SK-N-SH (cell line): ENCODE measurements at regions not wholly inside any gene's neighbourhood (a gene's known extent, or its start where the extent isn't known, plus 50 kb on each side); places are given as distances from the start of the nearest gene placed in this dataset.
A peak's percentile ranks its signal among the peaks of the same experiment; 100 is the strongest.

Experiments used
- CTCF ChIA-PET: fragments of 300-600, 350-600 bp; formaldehyde crosslinking; extraction: SDS; loops from one replicate; lab custom pipeline; 2021; lab: Yijun Ruan, JAX
- POLR2A ChIA-PET: fragments of 350-600 bp; sonication (Branson Sonifier 250); formaldehyde crosslinking; extraction: SDS; loops from one replicate; lab custom pipeline; 2020; ENCODE audit warnings: antibody characterized with exemption, inconsistent platforms; lab: Yijun Ruan, JAX
- DNase-seq: peaks from one replicate; pipeline ENCODE4 v3.0.0; 2012
- H2AFZ ChIP-seq: fragments of 200-600 bp; sonication (generic); 2 replicates; pipeline ENCODE4 v1.8.1; 2016; ENCODE audit warnings: antibody characterized with exemption, mild to moderate bottlenecking, low read depth
- H3F3A ChIP-seq: fragments of 200-600 bp; sonication (generic); replicated peaks from 2 replicates; pipeline ENCODE3; 2016; ENCODE audit warnings: antibody characterized with exemption, mild to moderate bottlenecking; ENCODE audit not compliant: insufficient read depth
- H3K27ac ChIP-seq, 2 experiments: fragments of 200-500 bp in 1 of 2; fragments of 200-600 bp in 1 of 2; sonication (Bioruptor generic) in 1 of 2; sonication (generic), shearing (Covaris generic) in 1 of 2; 2 replicates each; pipeline versions ENCODE4 v1.5.1 to v1.6.1; 2014 to 2016; ENCODE audit warnings: low read depth in 2 of 2, inconsistent platforms in 1 of 2, low read length in 1 of 2, mild to moderate bottlenecking in 1 of 2, mixed read lengths in 1 of 2
- H3K27me3 ChIP-seq: fragments of 200-600 bp; sonication (generic), shearing (Covaris generic); 2 replicates; pipeline ENCODE4 v1.6.1; 2016; ENCODE audit warnings: mixed run types; ENCODE audit not compliant: insufficient read depth
- H3K36me3 ChIP-seq, 2 experiments: fragments of 200-500 bp in 1 of 2; fragments of 200-600 bp in 1 of 2; sonication (Bioruptor generic) in 1 of 2; sonication (generic) in 1 of 2; replicated peaks in 1 of 2; 2 replicates each; pipeline versions ENCODE3 to v1.5.1; 2014 to 2016; ENCODE audit warnings: low read length in 1 of 2, mild to moderate bottlenecking in 1 of 2; ENCODE audit not compliant: insufficient read depth in 2 of 2, control insufficient read depth in 1 of 2
- H3K4me1 ChIP-seq, 2 experiments: fragments of 200-500 bp in 1 of 2; fragments of 200-600 bp in 1 of 2; sonication (Bioruptor generic) in 1 of 2; sonication (generic), shearing (Covaris generic) in 1 of 2; 2 replicates each; pipeline versions ENCODE4 v1.5.1 to v1.6.1; 2014 to 2016; ENCODE audit warnings: low read depth in 1 of 2, low read length in 1 of 2, mixed run types in 1 of 2; ENCODE audit not compliant: insufficient read depth in 2 of 2, control insufficient read depth in 1 of 2
- H3K4me2 ChIP-seq: fragments of 200-600 bp; sonication (generic), shearing (Covaris generic); 2 replicates; pipeline ENCODE4 v1.6.1; 2017; ENCODE audit warnings: mixed run types
- H3K4me3 ChIP-seq, 2 experiments: fragments of 200-500 bp in 1 of 2; fragments of 200-600 bp in 1 of 2; sonication (Bioruptor generic) in 1 of 2; sonication (generic), shearing (Covaris generic) in 1 of 2; 2 replicates each; pipeline versions ENCODE4 v1.5.1 to v1.8.1; 2014 to 2016; ENCODE audit warnings: low read depth in 2 of 2, inconsistent platforms in 1 of 2, low read length in 1 of 2, mild to moderate bottlenecking in 1 of 2, mixed read lengths in 1 of 2, moderate library complexity in 1 of 2
- H3K79me2 ChIP-seq: fragments of 200-600 bp; sonication (generic); 2 replicates; pipeline ENCODE4 v1.8.1; 2017; ENCODE audit warnings: mild to moderate bottlenecking; ENCODE audit not compliant: insufficient read depth
- H3K9ac ChIP-seq: fragments of 200-600 bp; sonication (generic); 2 replicates; pipeline ENCODE4 v1.6.1; 2017; ENCODE audit warnings: mixed run types
- H3K9me2 ChIP-seq: fragments of 200-600 bp; sonication (generic); 2 replicates; pipeline ENCODE4 v1.6.1; 2017; ENCODE audit warnings: mixed run types
- H3K9me3 ChIP-seq: fragments of 200-600 bp; sonication (generic); 2 replicates; pipeline ENCODE4 v1.6.1; 2017; ENCODE audit warnings: mixed run types, mild to moderate bottlenecking, moderate library complexity
- H4K20me1 ChIP-seq: fragments of 200-600 bp; sonication (generic); 2 replicates; pipeline ENCODE4 v1.6.1; 2017; ENCODE audit warnings: mild to moderate bottlenecking, mixed run types; ENCODE audit not compliant: insufficient read depth
- EP300 ChIP-seq, 2 experiments: IDR thresholded peaks; 2 replicates each; pipeline versions ENCODE4 v1.4.0 to v1.6.1; 2012; ENCODE audit warnings: borderline replicate concordance in 1 of 2, low read depth in 1 of 2, low read length in 1 of 2
- FOSL2 ChIP-seq: IDR thresholded peaks from 2 replicates; pipeline ENCODE4 v1.4.0; 2012; ENCODE audit warnings: low read depth, mild to moderate bottlenecking, moderate library complexity, borderline replicate concordance
- FOXM1 ChIP-seq: IDR thresholded peaks from 2 replicates; pipeline ENCODE4 v1.4.0; 2012; ENCODE audit warnings: low read depth, mild to moderate bottlenecking
- JUND ChIP-seq: IDR thresholded peaks from 2 replicates; pipeline ENCODE4 v1.4.0; 2012
- POLR2AphosphoS5 ChIP-seq: IDR thresholded peaks from 2 replicates; pipeline ENCODE4 v1.6.1; 2012; ENCODE audit warnings: low read depth, low read length
- RCOR1 ChIP-seq: fragments of 150-350 bp; IDR thresholded peaks from 2 replicates; pipeline ENCODE4 v1.6.1; 2017; ENCODE audit warnings: antibody characterized with exemption, low read length
- REST ChIP-seq: IDR thresholded peaks from 2 replicates; pipeline ENCODE4 v1.6.1; 2012; ENCODE audit warnings: mild to moderate bottlenecking, low read depth, low read length, moderate library complexity
- SIN3A ChIP-seq: IDR thresholded peaks from 2 replicates; pipeline ENCODE4 v1.6.1; 2012; ENCODE audit warnings: low read depth, mild to moderate bottlenecking, low read length, moderate library complexity, borderline replicate concordance
- TEAD4 ChIP-seq: IDR thresholded peaks from 2 replicates; pipeline ENCODE4 v1.4.0; 2012; ENCODE audit warnings: mild to moderate bottlenecking, borderline replicate concordance; ENCODE audit not compliant: insufficient read depth
- WGBS: methylation state at CpG from one replicate; pipeline ENCODE4 v1.1.6; 2017; ENCODE audit warnings: low lambda C conversion rate; 5-methylcytosine and 5-hydroxymethylcytosine counted together
- TF ChIP-seq, protein P1 (sequence below): IDR thresholded peaks from 2 replicates; pipeline ENCODE4 v1.4.0; 2012; ENCODE audit warnings: low read depth, borderline replicate concordance
- TF ChIP-seq, protein P2 (sequence below): fragments of 150-350 bp; IDR thresholded peaks from 2 replicates; pipeline ENCODE4 v1.6.1; 2016; ENCODE audit warnings: mild to moderate bottlenecking, low read depth, low read length

DNA sequence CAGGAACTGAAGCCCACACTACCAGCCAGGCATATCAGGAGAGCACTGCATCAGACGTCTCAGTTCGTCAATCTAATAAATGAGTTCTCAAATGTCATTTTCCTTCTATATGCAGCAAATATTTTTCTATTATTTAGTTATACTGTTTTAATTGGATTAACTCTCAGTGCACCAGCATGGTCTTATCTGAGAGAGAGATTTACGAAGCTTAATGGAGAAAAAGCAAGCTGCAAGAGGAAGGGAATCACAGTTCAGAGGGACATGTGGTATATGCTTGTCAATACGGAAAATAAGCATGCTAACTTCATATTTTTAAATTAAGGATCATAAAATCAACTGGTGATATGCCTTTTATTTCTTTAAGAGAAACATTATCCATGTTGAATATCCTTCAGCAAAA, 213.1 kb upstream of the NECTIN3 start (continued):
- TF ChIP-seq REST (no peak), FOXM1 (no peak), EP300 (IDR thresholded peaks at IDR 0.05; ENCODE audit: borderline replicate concordance in 1 of 2, low read depth in 1 of 2, low read length in 1 of 2) (peak in 1 of 2 experiments; percentile 79; a peak in 2 of 4 replicates), SIN3A (no peak), RCOR1 (peak; percentile 72; the same call in 1 of the 2 replicates)
- TF ChIP-seq, protein P1, sequence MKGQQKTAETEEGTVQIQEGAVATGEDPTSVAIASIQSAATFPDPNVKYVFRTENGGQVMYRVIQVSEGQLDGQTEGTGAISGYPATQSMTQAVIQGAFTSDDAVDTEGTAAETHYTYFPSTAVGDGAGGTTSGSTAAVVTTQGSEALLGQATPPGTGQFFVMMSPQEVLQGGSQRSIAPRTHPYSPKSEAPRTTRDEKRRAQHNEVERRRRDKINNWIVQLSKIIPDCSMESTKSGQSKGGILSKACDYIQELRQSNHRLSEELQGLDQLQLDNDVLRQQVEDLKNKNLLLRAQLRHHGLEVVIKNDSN = no peak

GRCh38 chr3:110859336-110859735, 212.3 kb upstream of the NECTIN3 start:
- TF ChIP-seq POLR2AphosphoS5 = no peak
- no peak for TF ChIP-seq JUND
- TF ChIP-seq FOSL2 = no peak
- H4K20me1 ChIP-seq = no peaks in the 10 kb centered on the region
- POLR2A ChIA-PET = no interaction called here

DNA sequence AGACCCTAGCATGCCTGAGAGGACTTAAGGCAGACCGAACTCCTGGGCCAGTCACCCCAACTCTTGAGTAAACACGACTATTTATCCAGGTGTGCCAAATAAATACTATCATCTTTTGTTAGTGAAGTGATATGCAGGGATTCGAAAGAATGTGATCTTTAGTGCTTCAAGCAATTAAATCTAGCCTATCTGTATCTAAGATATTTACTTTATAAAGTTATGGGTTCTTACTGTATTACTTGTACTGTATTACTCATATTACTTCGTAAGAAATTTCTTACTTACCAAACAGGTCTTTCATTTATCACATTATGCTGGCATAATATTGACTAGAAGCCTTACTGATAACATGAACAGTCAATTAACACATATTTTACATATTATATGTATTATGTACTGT, 211.6 kb upstream of the NECTIN3 start:
- WGBS = 57% methylated on average over 4 of the region's 4 CpGs
- ChIA-PET POLR2A (no interaction called here), CTCF (interaction anchor here (1.2 kb wide), 1 partner anchor 8 kb away, joined by 3 read pairs; no protein-coding TSS in a partner anchor)
- Histone ChIP-seq H3K4me3 (no peak overlapping the region), H3K9me2 (no peaks in the 10 kb centered on the region; the same call in 1 of the 2 replicates), H3K9me3 (no peaks in the 10 kb centered on the region), H3F3A (no peaks in the 10 kb centered on the region), H3K79me2 (no peaks in the 10 kb centered on the region), H3K9ac (no peak overlapping the region), H3K4me2 (no peak overlapping the region), H3K27me3 (no peaks in the 10 kb centered on the region), H3K27ac (no peak overlapping the region), H4K20me1 (no peaks in the 10 kb centered on the region), H2AFZ (no peak overlapping the region), H3K36me3 (no peaks in the 10 kb centered on the region), H3K4me1 (peaks cover 0 to 10% of the 10 kb centered on the region in 2 experiments; a peak in 2 of 4 replicates)
- no peak for DNase-seq
- TF ChIP-seq REST (no peak), TEAD4 (no peak), SIN3A (no peak)
- TF ChIP-seq, protein P1 = no peak
- TF ChIP-seq, protein P2, sequence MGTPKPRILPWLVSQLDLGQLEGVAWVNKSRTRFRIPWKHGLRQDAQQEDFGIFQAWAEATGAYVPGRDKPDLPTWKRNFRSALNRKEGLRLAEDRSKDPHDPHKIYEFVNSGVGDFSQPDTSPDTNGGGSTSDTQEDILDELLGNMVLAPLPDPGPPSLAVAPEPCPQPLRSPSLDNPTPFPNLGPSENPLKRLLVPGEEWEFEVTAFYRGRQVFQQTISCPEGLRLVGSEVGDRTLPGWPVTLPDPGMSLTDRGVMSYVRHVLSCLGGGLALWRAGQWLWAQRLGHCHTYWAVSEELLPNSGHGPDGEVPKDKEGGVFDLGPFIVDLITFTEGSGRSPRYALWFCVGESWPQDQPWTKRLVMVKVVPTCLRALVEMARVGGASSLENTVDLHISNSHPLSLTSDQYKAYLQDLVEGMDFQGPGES = no peak

More at GRCh38 chr3:110859336-110859735, 212.3 kb upstream of the NECTIN3 start:
- H3K4me2 ChIP-seq = no peak overlapping the region
- H3K9me2 ChIP-seq = no peaks in the 10 kb centered on the region; the same call in 1 of the 2 replicates
- no peaks in the 10 kb centered on the region for H3K79me2 ChIP-seq
- H3K36me3 ChIP-seq = no peaks in the 10 kb centered on the region
- no peak overlapping the region for H3K27ac ChIP-seq
- H3K27me3 ChIP-seq = no peaks in the 10 kb centered on the region
- DNase-seq = no peak
- H3F3A ChIP-seq = no peaks in the 10 kb centered on the region
- 90% methylated on average over 5 of the region's 5 CpGs for WGBS
- no peak overlapping the region for H3K9ac ChIP-seq
- no peaks in the 10 kb centered on the region for H3K9me3 ChIP-seq
- CTCF ChIA-PET = interaction anchor here (0.8 to 1.2 kb wide), 4 partner anchors 9 to 17 kb away, joined by 3 to 4 read pairs (median 3); no protein-coding TSS in a partner anchor
- H3K4me1 ChIP-seq = peaks cover 0 to 10% of the 10 kb centered on the region in 2 experiments; a peak in 2 of 4 replicates
- no peak overlapping the region for H2AFZ ChIP-seq
- no peak overlapping the region for H3K4me3 ChIP-seq
